ENCODE measurements at regions not wholly inside any gene's neighbourhood (a gene's known extent, or its start where the extent isn't known, plus 50 kb on each side); places are given as distances from the start of the nearest gene placed in this dataset.
"Not testable (repeated sequence)": the region's sequence is repeated elsewhere in the genome, so short reads cannot be mapped to it uniquely, and the experiment has no call there.

DNA sequence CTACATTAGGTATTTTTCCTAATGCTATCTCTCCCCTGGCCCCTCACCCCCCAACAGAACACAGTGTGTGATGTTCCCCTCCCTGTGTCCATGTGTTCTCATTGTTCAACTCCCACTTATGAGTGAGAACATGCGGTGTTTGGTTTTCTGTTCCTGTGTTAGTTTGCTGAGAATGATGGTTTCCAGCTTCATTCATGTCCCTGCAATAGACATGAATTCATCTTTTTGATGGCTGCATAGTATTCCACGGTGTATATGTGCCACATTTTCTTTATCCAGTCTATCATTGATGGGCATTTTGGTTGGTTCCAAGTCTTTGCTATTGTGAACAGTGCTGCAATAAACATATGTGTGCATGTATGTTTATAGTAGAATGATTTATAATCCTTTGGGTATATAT, 473.3 kb downstream of the TFEC start:
- not testable (repeated sequence) for DNase-seq (ENCODE audit: low spot score); H3K4me3 Mint-ChIP-seq; H3K9me3 Mint-ChIP-seq; H3K27ac ChIP-seq (ENCODE audit: low read depth); H3K36me3 Mint-ChIP-seq (ENCODE audit: low read depth); H3K27ac Mint-ChIP-seq; H3K9me2 ChIP-seq (ENCODE audit: insufficient read depth); ATAC-seq; H2AFZ ChIP-seq; H3K36me3 ChIP-seq (ENCODE audit: insufficient read depth); H3K4me2 ChIP-seq; H3K4me1 Mint-ChIP-seq; H3K79me2 ChIP-seq (replicated peaks; ENCODE audit: insufficient read depth); H3K4me3 ChIP-seq; H3F3A ChIP-seq (replicated peaks; ENCODE audit: low read depth); H3K27me3 Mint-ChIP-seq (ENCODE audit: insufficient read depth, low read depth, poor library complexity); H3K27me3 ChIP-seq (ENCODE audit: insufficient read depth); H3K4me1 ChIP-seq (ENCODE audit: insufficient read depth); H4K20me1 ChIP-seq (replicated peaks; ENCODE audit: insufficient read depth)

- H3K36me3 Mint-ChIP-seq (ENCODE audit: low read depth), result no peaks in the 10 kb centered on the region
- Histone ChIP-seq H3K4me2 (no peak overlapping the region), H3K4me3 (no peak overlapping the region), H3K36me3 (ENCODE audit: insufficient read depth) (no peaks in the 10 kb centered on the region), H3K27me3 (ENCODE audit: insufficient read depth) (no peaks in the 10 kb centered on the region), H4K20me1 (replicated peaks; ENCODE audit: insufficient read depth) (no peaks in the 10 kb centered on the region), H2AFZ (no peak overlapping the region), H3K4me1 (ENCODE audit: insufficient read depth) (no peaks in the 10 kb centered on the region), H3K79me2 (replicated peaks; ENCODE audit: insufficient read depth) (no peaks in the 10 kb centered on the region), H3F3A (replicated peaks; ENCODE audit: low read depth) (no peaks in the 10 kb centered on the region), H3K27ac (ENCODE audit: low read depth) (no peak overlapping the region), H3K9me2 (ENCODE audit: insufficient read depth) (0 out of 2 replicates have a peak, but pooled peaks cover 5% of the 10 kb centered on the region)
- peaks cover 2% of the 10 kb centered on the region for H3K27me3 Mint-ChIP-seq (ENCODE audit: insufficient read depth, low read depth, poor library complexity)
- H3K4me3 Mint-ChIP-seq, result no peak overlapping the region
- TF ChIP-seq CREB1 (CRISPR knock-in tag; IDR thresholded peaks at IDR 0.05; ENCODE audit: low read depth) (no peak), STAT1 (IDR thresholded peaks at IDR 0.05; ENCODE audit: unreplicated experiment) (no peak), REST (IDR thresholded peaks at IDR 0.05; ENCODE audit: unreplicated experiment) (no peak), EZH2 (IDR thresholded peaks at IDR 0.05; ENCODE audit: low read depth, unreplicated experiment) (no peak), POLR2AphosphoS5 (IDR thresholded peaks at IDR 0.05; ENCODE audit: low read depth) (no peak)
- TF ChIP-seq, protein P1, sequence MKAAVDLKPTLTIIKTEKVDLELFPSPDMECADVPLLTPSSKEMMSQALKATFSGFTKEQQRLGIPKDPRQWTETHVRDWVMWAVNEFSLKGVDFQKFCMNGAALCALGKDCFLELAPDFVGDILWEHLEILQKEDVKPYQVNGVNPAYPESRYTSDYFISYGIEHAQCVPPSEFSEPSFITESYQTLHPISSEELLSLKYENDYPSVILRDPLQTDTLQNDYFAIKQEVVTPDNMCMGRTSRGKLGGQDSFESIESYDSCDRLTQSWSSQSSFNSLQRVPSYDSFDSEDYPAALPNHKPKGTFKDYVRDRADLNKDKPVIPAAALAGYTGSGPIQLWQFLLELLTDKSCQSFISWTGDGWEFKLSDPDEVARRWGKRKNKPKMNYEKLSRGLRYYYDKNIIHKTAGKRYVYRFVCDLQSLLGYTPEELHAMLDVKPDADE (IDR thresholded peaks at IDR 0.05), result no peak
- TF ChIP-seq, protein P2, sequence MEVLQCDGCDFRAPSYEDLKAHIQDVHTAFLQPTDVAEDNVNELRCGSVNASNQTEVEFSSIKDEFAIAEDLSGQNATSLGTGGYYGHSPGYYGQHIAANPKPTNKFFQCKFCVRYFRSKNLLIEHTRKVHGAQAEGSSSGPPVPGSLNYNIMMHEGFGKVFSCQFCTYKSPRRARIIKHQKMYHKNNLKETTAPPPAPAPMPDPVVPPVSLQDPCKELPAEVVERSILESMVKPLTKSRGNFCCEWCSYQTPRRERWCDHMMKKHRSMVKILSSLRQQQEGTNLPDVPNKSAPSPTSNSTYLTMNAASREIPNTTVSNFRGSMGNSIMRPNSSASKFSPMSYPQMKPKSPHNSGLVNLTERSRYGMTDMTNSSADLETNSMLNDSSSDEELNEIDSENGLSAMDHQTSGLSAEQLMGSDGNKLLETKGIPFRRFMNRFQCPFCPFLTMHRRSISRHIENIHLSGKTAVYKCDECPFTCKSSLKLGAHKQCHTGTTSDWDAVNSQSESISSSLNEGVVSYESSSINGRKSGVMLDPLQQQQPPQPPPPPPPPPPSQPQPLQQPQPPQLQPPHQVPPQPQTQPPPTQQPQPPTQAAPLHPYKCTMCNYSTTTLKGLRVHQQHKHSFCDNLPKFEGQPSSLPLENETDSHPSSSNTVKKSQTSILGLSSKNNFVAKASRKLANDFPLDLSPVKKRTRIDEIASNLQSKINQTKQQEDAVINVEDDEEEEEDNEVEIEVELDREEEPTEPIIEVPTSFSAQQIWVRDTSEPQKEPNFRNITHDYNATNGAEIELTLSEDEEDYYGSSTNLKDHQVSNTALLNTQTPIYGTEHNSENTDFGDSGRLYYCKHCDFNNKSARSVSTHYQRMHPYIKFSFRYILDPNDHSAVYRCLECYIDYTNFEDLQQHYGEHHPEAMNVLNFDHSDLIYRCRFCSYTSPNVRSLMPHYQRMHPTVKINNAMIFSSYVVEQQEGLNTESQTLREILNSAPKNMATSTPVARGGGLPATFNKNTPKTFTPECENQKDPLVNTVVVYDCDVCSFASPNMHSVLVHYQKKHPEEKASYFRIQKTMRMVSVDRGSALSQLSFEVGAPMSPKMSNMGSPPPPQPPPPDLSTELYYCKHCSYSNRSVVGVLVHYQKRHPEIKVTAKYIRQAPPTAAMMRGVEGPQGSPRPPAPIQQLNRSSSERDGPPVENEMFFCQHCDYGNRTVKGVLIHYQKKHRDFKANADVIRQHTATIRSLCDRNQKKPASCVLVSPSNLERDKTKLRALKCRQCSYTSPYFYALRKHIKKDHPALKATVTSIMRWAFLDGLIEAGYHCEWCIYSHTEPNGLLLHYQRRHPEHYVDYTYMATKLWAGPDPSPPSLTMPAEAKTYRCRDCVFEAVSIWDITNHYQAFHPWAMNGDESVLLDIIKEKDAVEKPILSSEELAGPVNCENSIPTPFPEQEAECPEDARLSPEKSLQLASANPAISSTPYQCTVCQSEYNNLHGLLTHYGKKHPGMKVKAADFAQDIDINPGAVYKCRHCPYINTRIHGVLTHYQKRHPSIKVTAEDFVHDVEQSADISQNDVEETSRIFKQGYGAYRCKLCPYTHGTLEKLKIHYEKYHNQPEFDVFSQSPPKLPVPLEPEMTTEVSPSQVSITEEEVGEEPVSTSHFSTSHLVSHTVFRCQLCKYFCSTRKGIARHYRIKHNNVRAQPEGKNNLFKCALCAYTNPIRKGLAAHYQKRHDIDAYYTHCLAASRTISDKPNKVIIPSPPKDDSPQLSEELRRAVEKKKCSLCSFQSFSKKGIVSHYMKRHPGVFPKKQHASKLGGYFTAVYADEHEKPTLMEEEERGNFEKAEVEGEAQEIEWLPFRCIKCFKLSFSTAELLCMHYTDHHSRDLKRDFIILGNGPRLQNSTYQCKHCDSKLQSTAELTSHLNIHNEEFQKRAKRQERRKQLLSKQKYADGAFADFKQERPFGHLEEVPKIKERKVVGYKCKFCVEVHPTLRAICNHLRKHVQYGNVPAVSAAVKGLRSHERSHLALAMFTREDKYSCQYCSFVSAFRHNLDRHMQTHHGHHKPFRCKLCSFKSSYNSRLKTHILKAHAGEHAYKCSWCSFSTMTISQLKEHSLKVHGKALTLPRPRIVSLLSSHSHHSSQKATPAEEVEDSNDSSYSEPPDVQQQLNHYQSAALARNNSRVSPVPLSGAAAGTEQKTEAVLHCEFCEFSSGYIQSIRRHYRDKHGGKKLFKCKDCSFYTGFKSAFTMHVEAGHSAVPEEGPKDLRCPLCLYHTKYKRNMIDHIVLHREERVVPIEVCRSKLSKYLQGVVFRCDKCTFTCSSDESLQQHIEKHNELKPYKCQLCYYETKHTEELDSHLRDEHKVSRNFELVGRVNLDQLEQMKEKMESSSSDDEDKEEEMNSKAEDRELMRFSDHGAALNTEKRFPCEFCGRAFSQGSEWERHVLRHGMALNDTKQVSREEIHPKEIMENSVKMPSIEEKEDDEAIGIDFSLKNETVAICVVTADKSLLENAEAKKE (CRISPR knock-in tag; IDR thresholded peaks at IDR 0.05), result no peak
- ATAC-seq (no peak), DNase-seq (ENCODE audit: low spot score) (no peak)
- no peak overlapping the region for H3K27ac Mint-ChIP-seq
- H3K9me3 Mint-ChIP-seq, result peaks cover 4% of the 10 kb centered on the region; the same call in 1 of the 3 replicates
- no peaks in the 10 kb centered on the region for H3K4me1 Mint-ChIP-seq
Observed at GRCh38 chr7:115552766-115553165, 477.8 kb downstream of the TFEC start.
